CD4-positive, alpha-beta memory T cell (primary cell): ENCODE measurements at regions not wholly inside any gene's neighbourhood (a gene's known extent, or its start where the extent isn't known, plus 50 kb on each side); places are given as distances from the start of the nearest gene placed in this dataset.

Source experiments
- CTCF ChIA-PET: fragments of 350-600 bp; sonication (Branson Sonifier 250); formaldehyde crosslinking; loops from one replicate; lab custom pipeline; 2021; ENCODE audit warnings: inconsistent platforms; ENCODE audit not compliant: partially characterized antibody; lab: Charles Lee
- POLR2A ChIA-PET: fragments of 350-600 bp; sonication (Branson Sonifier 250); formaldehyde crosslinking; loops from one replicate; lab custom pipeline; 2021; ENCODE audit not compliant: partially characterized antibody; lab: Charles Lee
- DNase-seq, 5 donors: peaks; one replicate each; pipeline versions ENCODE4 v3.0.0 to v3.0.0-alpha.2; 2020 to 2022; ENCODE audit warnings: mixed read lengths in 1 of 5
- H3K27ac ChIP-seq: one replicate; pipeline ENCODE4 v1.7.0; 2013; ENCODE audit warnings: low read depth, low read length
- H3K27me3 ChIP-seq: 2 replicates; pipeline ENCODE4 v1.7.0; 2013; ENCODE audit warnings: mild to moderate bottlenecking, low read length, moderate library complexity; ENCODE audit not compliant: insufficient read depth
- H3K36me3 ChIP-seq: 2 replicates; pipeline ENCODE4 v1.7.0; 2013; ENCODE audit warnings: mild to moderate bottlenecking, low read length, moderate library complexity; ENCODE audit not compliant: insufficient read depth
- H3K4me1 ChIP-seq: 2 replicates; pipeline ENCODE4 v1.7.0; 2013; ENCODE audit warnings: mild to moderate bottlenecking, low read length, moderate library complexity; ENCODE audit not compliant: insufficient read depth
- H3K4me3 ChIP-seq, 2 donors: one replicate each; pipeline ENCODE4 v1.7.0; 2013; ENCODE audit warnings: low read length in 2 of 2, mild to moderate bottlenecking in 1 of 2
- H3K9me3 ChIP-seq, 2 donors: one replicate each; pipeline ENCODE4 v1.7.0; 2013; ENCODE audit warnings: low read length in 2 of 2, control low read depth in 1 of 2; ENCODE audit not compliant: control insufficient read depth in 1 of 2
- H3K27ac Mint-ChIP-seq, 7 donors: one replicate each; pipeline ENCODE4 v1.8.0; 2020 to 2021; ENCODE audit warnings: mixed read lengths in 7 of 7, mild to moderate bottlenecking in 6 of 7, inconsistent platforms in 3 of 7, moderate library complexity in 3 of 7
- H3K27me3 Mint-ChIP-seq, 2 donors: one replicate each; pipeline ENCODE4 v1.8.0; 2020 to 2021; ENCODE audit warnings: mixed read lengths in 2 of 2
- H3K36me3 Mint-ChIP-seq, 2 donors: one replicate each; pipeline ENCODE4 v1.8.0; 2020 to 2021; ENCODE audit warnings: mixed read lengths in 2 of 2, inconsistent platforms in 1 of 2, mild to moderate bottlenecking in 1 of 2
- H3K4me1 Mint-ChIP-seq, 4 donors: one replicate each; pipeline ENCODE4 v1.8.0; 2020 to 2021; ENCODE audit warnings: mixed read lengths in 4 of 4, mild to moderate bottlenecking in 1 of 4
- H3K4me3 Mint-ChIP-seq, 8 donors: one replicate each; pipeline ENCODE4 v1.8.0; 2020 to 2021; ENCODE audit warnings: mixed read lengths in 8 of 8, mild to moderate bottlenecking in 7 of 8, moderate library complexity in 6 of 8, inconsistent platforms in 3 of 8
- H3K9me3 Mint-ChIP-seq, 8 donors: one replicate each; pipeline ENCODE4 v1.8.0; 2020 to 2021; ENCODE audit warnings: mixed read lengths in 8 of 8, mild to moderate bottlenecking in 5 of 8, inconsistent platforms in 3 of 8, moderate library complexity in 1 of 8
- intact Hi-C: fragments of 100-400 bp; cut with micrococcal nuclease; formaldehyde crosslinking; loops from one replicate; pipeline ENCODE4 v1.15.1; 2023

DNA sequence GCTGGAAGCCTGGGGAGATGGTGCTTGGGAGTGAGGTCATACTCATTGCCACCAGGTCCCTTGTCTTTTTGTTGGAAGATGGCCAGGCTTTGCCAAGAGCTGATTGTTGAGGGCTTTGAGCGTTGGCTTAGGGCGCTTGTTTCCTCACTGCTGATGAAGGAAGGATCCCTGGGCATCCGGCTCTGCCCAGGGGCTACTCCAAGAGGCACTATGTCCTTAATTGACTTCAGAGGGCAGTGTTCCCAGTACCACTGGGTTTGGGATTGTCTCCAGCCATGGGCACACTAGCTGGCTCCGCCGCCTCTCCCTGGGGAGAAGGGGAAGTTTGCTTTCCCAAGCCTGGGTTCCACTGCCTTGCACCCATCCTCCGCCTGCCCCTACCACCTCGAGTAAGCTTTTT lies 57.2 kb upstream of the RGMA start:
- H3K36me3 Mint-ChIP-seq = no peaks in the 10 kb centered on the region
- POLR2A ChIA-PET = no interaction called here
- H3K27me3 Mint-ChIP-seq = no peaks in the 10 kb centered on the region
- intact Hi-C loops = no loop called here
- DNase-seq = no peak
- H3K27ac Mint-ChIP-seq = no peak overlapping the region
- peaks cover 10 to 30% (median 18%) of the 10 kb centered on the region in 4 donors for H3K4me1 Mint-ChIP-seq
- CTCF ChIA-PET = no interaction called here
- peaks cover 0 to 2% (median 0%) of the 10 kb centered on the region in 8 donors for H3K9me3 Mint-ChIP-seq
- Histone ChIP-seq H3K4me3 (no peak overlapping the region), H3K9me3 (no peaks in the 10 kb centered on the region), H3K36me3 (no peaks in the 10 kb centered on the region), H3K27me3 (no peaks in the 10 kb centered on the region), H3K27ac (no peak overlapping the region), H3K4me1 (peaks cover 8% of the 10 kb centered on the region)
- H3K4me3 Mint-ChIP-seq = no peak overlapping the region

DNA sequence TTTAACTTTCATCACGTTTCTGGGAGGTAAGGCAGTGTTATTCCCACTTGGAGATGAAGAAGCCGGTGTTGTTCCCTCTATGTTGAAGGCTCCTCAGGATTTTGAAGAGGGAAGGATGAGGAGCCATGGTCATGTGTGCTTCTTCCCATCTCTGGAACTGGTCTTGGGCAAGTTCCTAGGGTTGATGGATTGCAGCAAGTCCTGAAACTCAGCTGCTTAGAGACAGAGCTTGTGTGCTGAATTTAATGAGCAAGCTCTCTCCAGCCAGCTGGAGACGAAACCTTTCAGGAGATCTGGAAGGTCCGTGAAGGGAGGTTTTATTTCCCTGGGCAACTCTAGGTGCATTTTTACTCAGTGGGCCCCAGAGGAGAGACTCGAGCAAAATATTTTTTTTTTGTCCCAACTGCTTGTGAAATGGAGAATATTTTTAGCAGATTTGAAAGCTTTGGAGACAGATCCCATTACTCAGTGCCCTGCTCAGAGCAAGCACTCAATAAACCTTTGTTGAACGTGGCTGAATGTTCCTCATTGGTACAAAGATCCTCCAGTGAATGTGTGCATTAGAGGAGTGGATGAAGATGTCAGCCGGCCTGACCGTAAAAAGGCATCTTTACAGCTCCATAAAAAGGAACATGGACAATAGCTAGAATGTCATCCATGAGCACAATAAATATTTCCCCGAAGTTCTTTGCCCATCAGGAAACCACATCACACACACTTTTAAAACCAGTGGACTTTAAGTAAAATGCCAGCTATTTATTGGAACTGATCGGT lies 55.6 kb upstream of the RGMA start:
- Mint-ChIP-seq H3K9me3 (peaks cover 0 to 2% (median 0%) of the 10 kb centered on the region in 8 donors), H3K27ac (peak overlapping the region in 1 of 7 donors; percentile 25), H3K27me3 (no peaks in the 10 kb centered on the region), H3K4me1 (peaks cover 19 to 35% (median 23%) of the 10 kb centered on the region in 4 donors), H3K4me3 (no peak overlapping the region), H3K36me3 (no peaks in the 10 kb centered on the region)
- CTCF ChIA-PET = no interaction called here
- Histone ChIP-seq H3K4me1 (peaks cover 22% of the 10 kb centered on the region), H3K27me3 (no peaks in the 10 kb centered on the region), H3K27ac (no peak overlapping the region), H3K36me3 (no peaks in the 10 kb centered on the region), H3K9me3 (no peaks in the 10 kb centered on the region), H3K4me3 (no peak overlapping the region)
- no peak for DNase-seq
- intact Hi-C loops = no loop called here
- POLR2A ChIA-PET = no interaction called here

DNA sequence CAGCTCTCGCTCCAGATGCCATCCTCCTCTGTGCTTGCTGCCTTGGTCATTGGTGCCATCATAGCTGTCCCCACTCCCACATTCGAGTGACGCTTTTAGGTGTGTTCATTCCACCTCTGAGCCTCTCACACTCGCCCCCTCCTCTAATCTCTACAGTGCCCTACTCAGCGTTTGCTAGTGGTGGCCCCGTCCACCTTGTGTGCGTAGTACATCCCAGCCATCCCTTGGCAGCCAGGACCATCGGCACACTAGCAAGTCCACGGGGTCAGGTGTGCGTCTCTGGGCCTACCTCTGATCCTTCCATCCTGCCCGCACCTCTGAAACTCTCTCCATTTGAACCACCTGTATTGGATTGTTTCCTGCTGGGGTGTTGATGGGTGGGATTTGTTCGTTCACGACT lies 54.2 kb upstream of the RGMA start:
- Histone ChIP-seq H3K27me3 (no peaks in the 10 kb centered on the region), H3K9me3 (no peaks in the 10 kb centered on the region), H3K27ac (no peak overlapping the region), H3K4me1 (peaks cover 22% of the 10 kb centered on the region), H3K4me3 (no peak overlapping the region), H3K36me3 (no peaks in the 10 kb centered on the region)
- ChIA-PET POLR2A (no interaction called here), CTCF (no interaction called here)
- intact Hi-C loops = no loop called here
- DNase-seq = no peak
- H3K9me3 Mint-ChIP-seq = peaks cover 0 to 1% (median 0%) of the 10 kb centered on the region in 8 donors
- peaks cover 19 to 48% (median 24%) of the 10 kb centered on the region in 4 donors for H3K4me1 Mint-ChIP-seq
- H3K4me3 Mint-ChIP-seq = peak overlapping the region in 1 of 8 donors; percentile 13
- peak overlapping the region in 2 of 7 donors; percentile 21 to 51 for H3K27ac Mint-ChIP-seq
- H3K27me3 Mint-ChIP-seq = no peaks in the 10 kb centered on the region
- H3K36me3 Mint-ChIP-seq = no peaks in the 10 kb centered on the region

DNA sequence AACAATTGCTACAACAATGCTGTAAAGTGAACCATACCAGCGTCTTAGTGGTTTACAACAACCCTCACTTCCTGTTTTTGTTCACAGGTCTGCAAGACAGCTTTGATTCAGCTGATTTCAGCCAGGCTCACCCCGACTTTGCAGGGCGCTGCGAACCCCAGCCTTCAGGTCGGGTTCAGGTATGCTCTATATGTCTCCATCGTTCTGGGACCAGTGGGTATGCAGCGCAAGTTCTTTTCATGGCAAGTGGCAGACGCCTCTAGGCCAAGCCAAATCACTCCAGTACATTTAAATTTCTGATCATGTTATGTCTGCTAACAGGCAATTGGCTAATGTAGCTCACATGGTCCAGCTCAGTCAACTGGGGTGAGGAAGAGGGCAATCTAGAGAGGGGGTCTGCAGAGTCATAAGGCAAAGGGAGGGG lies 52.4 kb upstream of the RGMA start:
- H3K27me3 Mint-ChIP-seq = peaks cover 0 to 2% of the 10 kb centered on the region in 2 donors
- Histone ChIP-seq H3K36me3 (no peaks in the 10 kb centered on the region), H3K4me3 (peak overlapping the region in 1 of 2 donors; percentile 13), H3K27ac (no peak overlapping the region), H3K27me3 (no peaks in the 10 kb centered on the region), H3K4me1 (peaks cover 22% of the 10 kb centered on the region), H3K9me3 (no peaks in the 10 kb centered on the region)
- peak; percentile 39 to 67 (median 54) for DNase-seq
- H3K9me3 Mint-ChIP-seq = peaks cover 0 to 1% (median 0%) of the 10 kb centered on the region in 8 donors
- H3K27ac Mint-ChIP-seq = peak overlapping the region in 6 of 7 donors; percentile 31 to 92 (median 68)
- intact Hi-C loops = no loop called here
- POLR2A ChIA-PET = interaction anchor here (1.1 to 1.2 kb wide), 2 partner anchors 11 to 53 kb away, joined by 6 to 9 read pairs; partner anchors contain the start of gene RGMA
- H3K36me3 Mint-ChIP-seq = no peaks in the 10 kb centered on the region
- CTCF ChIA-PET = interaction anchor here (0.8 to 0.9 kb wide), 2 partner anchors 54 to 94 kb away, joined by 3 to 4 read pairs; no protein-coding TSS in a partner anchor
- peaks cover 19 to 50% (median 25%) of the 10 kb centered on the region in 4 donors for H3K4me1 Mint-ChIP-seq
- peak overlapping the region; percentile 63 to 86 (median 74) for H3K4me3 Mint-ChIP-seq

DNA sequence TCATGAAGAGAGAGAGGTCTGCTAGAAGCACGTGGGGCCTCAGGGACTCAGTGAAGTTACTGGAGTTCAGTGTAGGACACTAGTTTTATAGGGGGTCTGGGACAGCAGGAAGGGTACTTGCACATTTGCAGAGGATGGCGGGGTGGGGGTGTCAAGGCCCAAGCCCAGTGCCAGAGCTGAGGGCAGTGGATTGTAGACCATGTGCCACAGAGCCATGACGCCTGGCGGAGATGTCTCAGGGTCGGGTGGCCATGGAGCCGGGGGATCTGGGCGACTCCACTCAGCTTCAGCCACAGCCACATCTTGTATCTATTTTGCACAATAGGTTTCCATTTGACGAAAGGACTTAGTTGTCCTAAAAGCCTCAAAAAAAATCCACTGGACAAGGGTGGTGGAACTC lies 50.4 kb upstream of the RGMA start:
- Mint-ChIP-seq H3K27ac (peak overlapping the region in 4 of 7 donors; percentile 17 to 78 (median 62)), H3K27me3 (peaks cover 0 to 4% of the 10 kb centered on the region in 2 donors), H3K36me3 (no peaks in the 10 kb centered on the region), H3K4me3 (no peak overlapping the region), H3K4me1 (peaks cover 18 to 50% (median 25%) of the 10 kb centered on the region in 4 donors), H3K9me3 (peaks cover 0 to 1% (median 0%) of the 10 kb centered on the region in 8 donors)
- H3K36me3 ChIP-seq = no peaks in the 10 kb centered on the region
- ChIA-PET POLR2A (interaction anchor here (1.5 kb wide), 1 partner anchor 91 kb away, joined by 3 read pairs; no protein-coding TSS in a partner anchor), CTCF (no interaction called here)
- DNase-seq = no peak
- no peaks in the 10 kb centered on the region for H3K9me3 ChIP-seq
- no peak overlapping the region for H3K4me3 ChIP-seq
- H3K4me1 ChIP-seq = peaks cover 22% of the 10 kb centered on the region
- no peak overlapping the region for H3K27ac ChIP-seq
- no peaks in the 10 kb centered on the region for H3K27me3 ChIP-seq
- intact Hi-C loops = no loop called here

DNA sequence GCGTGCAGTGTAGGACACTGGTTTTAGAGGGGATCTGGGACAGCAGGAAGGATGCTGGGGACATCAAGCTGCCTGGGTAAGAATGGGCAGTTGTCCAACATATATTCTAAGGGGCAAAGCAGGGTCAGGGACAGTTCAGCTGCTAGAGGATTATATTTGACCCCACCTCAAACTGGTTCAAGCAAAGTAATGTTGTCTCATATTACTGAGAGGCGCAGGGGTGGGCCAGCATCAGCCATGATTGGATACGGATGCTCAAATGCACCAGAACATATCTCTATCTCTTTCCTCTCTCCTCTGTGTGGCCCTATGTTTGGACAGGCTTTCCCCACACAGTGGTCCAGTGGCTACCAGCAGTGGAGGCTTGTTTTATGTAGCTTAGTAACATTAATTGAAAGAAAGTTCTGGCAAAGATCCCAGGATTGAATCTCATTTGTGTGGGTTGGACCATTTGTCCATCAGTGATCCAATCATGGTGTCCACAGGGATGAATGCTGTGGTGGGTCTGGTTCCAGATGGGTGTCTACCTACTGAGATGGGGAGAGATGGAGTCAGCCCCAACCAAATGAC lies 49.8 kb upstream of the RGMA start:
- Histone ChIP-seq H3K9me3 (no peaks in the 10 kb centered on the region), H3K36me3 (no peaks in the 10 kb centered on the region), H3K27ac (no peak overlapping the region), H3K4me3 (no peak overlapping the region), H3K4me1 (peaks cover 22% of the 10 kb centered on the region), H3K27me3 (no peaks in the 10 kb centered on the region)
- H3K27me3 Mint-ChIP-seq = peaks cover 0 to 4% of the 10 kb centered on the region in 2 donors
- H3K4me3 Mint-ChIP-seq = peak overlapping the region in 2 of 8 donors; percentile 18 to 22
- peaks cover 18 to 49% (median 25%) of the 10 kb centered on the region in 4 donors for H3K4me1 Mint-ChIP-seq
- ChIA-PET CTCF (no interaction called here), POLR2A (interaction anchor here (1.5 kb wide), 1 partner anchor 91 kb away, joined by 3 read pairs; no protein-coding TSS in a partner anchor)
- H3K27ac Mint-ChIP-seq = peak overlapping the region in 3 of 7 donors; percentile 13 to 71 (median 53)
- intact Hi-C loops = no loop called here
- H3K9me3 Mint-ChIP-seq = peaks cover 0 to 1% (median 0%) of the 10 kb centered on the region in 8 donors
- DNase-seq = no peak
- H3K36me3 Mint-ChIP-seq = no peaks in the 10 kb centered on the region
